Panc1 (cell line): ENCODE measurements at regions not wholly inside any gene's neighbourhood (a gene's known extent, or its start where the extent isn't known, plus 50 kb on each side); places are given as distances from the start of the nearest gene placed in this dataset.

Experiments
- ATAC-seq: fragments of 200-7000 bp; cut with Tn5 transposase; 2 replicates; pipeline ENCODE4 v1.9.1; 2020; ENCODE audit warnings: mild to moderate bottlenecking, moderate library complexity
- BruUV-seq: library from RNA; stranded (reverse); fragments of 400-500 nt; replicated peaks from 2 replicates; lab custom pipeline; 2021; lab: Mats Ljungman, UMichigan
- CTCF ChIA-PET: fragments of 300-600 bp; sonication (Branson Sonifier 250); formaldehyde crosslinking; loops from one replicate; lab custom pipeline; 2022; ENCODE audit warnings: antibody characterized with exemption; lab: Charles Lee
- POLR2A ChIA-PET: fragments of 300-600 bp; sonication (Branson Sonifier 250); formaldehyde crosslinking; loops from one replicate; lab custom pipeline; 2022; ENCODE audit warnings: antibody characterized with exemption; lab: Charles Lee
- DNase-seq: peaks from one replicate; pipeline ENCODE4 v3.0.0-alpha.2; 2010; ENCODE audit warnings: low read depth, low spot score
- H3K27ac ChIP-seq: 2 replicates; pipeline ENCODE4 v1.5.1; 2011; ENCODE audit warnings: mild to moderate bottlenecking, low read length, inconsistent platforms
- H3K27me3 ChIP-seq: fragments of 200-500 bp; sonication (Bioruptor generic); 2 replicates; pipeline ENCODE4 v1.6.0; 2014; ENCODE audit warnings: low read length, inconsistent platforms; ENCODE audit not compliant: control insufficient read depth, insufficient read depth
- H3K36me3 ChIP-seq: fragments of 200-500 bp; sonication (Bioruptor generic); 2 replicates; pipeline ENCODE4 v1.5.1; 2014; ENCODE audit warnings: inconsistent platforms, mild to moderate bottlenecking, low read length, moderate library complexity; ENCODE audit not compliant: control insufficient read depth, insufficient read depth
- H3K4me1 ChIP-seq: 2 replicates; pipeline ENCODE4 v1.5.1; 2011; ENCODE audit warnings: inconsistent platforms, mild to moderate bottlenecking, low read length, moderate library complexity; ENCODE audit not compliant: control insufficient read depth, insufficient read depth
- H3K4me3 ChIP-seq, 2 experiments: 2 replicates each; pipeline ENCODE4 v1.5.1; 2011 to 2012; ENCODE audit warnings: low read depth in 2 of 2, low read length in 2 of 2, mild to moderate bottlenecking in 2 of 2, inconsistent platforms in 1 of 2, moderate library complexity in 1 of 2
- H3K9me3 ChIP-seq: fragments of 200-500 bp; sonication (Bioruptor generic); 2 replicates; pipeline ENCODE4 v1.5.1; 2014; ENCODE audit warnings: low read depth, mild to moderate bottlenecking, inconsistent platforms, low read length, moderate library complexity; ENCODE audit not compliant: control insufficient read depth, insufficient read depth
- CTCF ChIP-seq: fragments of 450-650 bp; IDR thresholded peaks from 2 replicates; pipeline ENCODE4 v1.5.1; 2017; ENCODE audit warnings: mild to moderate bottlenecking
- POLR2AphosphoS5 ChIP-seq: IDR thresholded peaks from 2 replicates; pipeline ENCODE4 v1.6.1; 2012; ENCODE audit warnings: mild to moderate bottlenecking, low read depth, low read length, moderate library complexity
- REST ChIP-seq, 2 experiments: IDR thresholded peaks; 2 replicates each; pipeline ENCODE4 v1.6.1; 2011 to 2012; ENCODE audit warnings: low read depth in 2 of 2, control low read depth in 1 of 2, low read length in 1 of 2, mild to moderate bottlenecking in 1 of 2, moderate library complexity in 1 of 2; ENCODE audit not compliant: insufficient read depth in 1 of 2
- SIN3A ChIP-seq: IDR thresholded peaks from 2 replicates; pipeline ENCODE4 v1.6.1; 2012; ENCODE audit warnings: low read depth, mild to moderate bottlenecking, low read length, moderate library complexity, borderline replicate concordance; ENCODE audit not compliant: insufficient read depth
- TCF7L2 ChIP-seq: IDR thresholded peaks from 2 replicates; pipeline ENCODE4 v1.6.1; 2011; ENCODE audit warnings: mild to moderate bottlenecking, low read depth, low read length, inconsistent platforms
- in situ Hi-C: cut with HindIII; loops from 2 replicates; pipeline ENCODE4 v1.10.0; 2016; ENCODE audit warnings: low sequenced_read_pairs, low pct_unique_long_range_greater_than_20kb
- intact Hi-C: fragments of 100-400 bp; cut with micrococcal nuclease; formaldehyde crosslinking; loops from one replicate; pipeline ENCODE4 v1.10.0; 2022; ENCODE audit not compliant: unreplicated experiment

DNA sequence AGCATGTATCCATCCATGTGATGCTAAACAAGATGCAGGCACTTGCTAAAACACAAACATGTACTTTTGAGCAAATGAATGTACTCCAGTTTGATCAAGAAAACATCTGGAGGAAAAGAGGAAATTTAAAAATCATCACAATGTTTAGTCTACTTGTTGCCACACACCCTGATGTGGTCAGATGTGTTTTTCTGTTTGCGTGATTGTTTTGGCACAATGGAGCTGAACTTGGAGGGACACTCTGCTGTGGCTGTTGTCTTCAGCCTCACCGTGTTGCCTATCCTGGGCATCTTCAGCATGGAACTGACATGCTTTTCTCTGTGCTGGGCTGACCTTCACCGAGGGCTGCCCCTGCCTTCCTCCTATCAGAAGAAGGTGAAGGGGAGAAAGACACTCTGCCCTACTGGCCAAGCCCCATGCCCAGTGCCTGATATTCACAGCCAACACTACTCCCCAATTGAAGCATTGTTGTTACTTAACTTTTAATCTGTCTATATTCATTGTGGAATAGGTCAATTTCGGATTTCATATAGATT, 268.3 kb upstream of the IGFBP3 start:
- ChIA-PET POLR2A (no interaction called here), CTCF (no interaction called here)
- intact Hi-C loops (no loop called here), in situ Hi-C loops (no loop called here)
- DNase-seq (no peak), ATAC-seq (no peak)
- Histone ChIP-seq H3K27me3 (no peaks in the 10 kb centered on the region), H3K36me3 (no peaks in the 10 kb centered on the region), H3K27ac (no peak overlapping the region), H3K4me1 (no peaks in the 10 kb centered on the region), H3K9me3 (no peaks in the 10 kb centered on the region), H3K4me3 (no peak overlapping the region)
- TF ChIP-seq CTCF (no peak), TCF7L2 (no peak), SIN3A (no peak), REST (IDR thresholded peaks at IDR 0.05; ENCODE audit: insufficient read depth in 1 of 2, low read depth in 2 of 2, low read length in 1 of 2) (no peak), POLR2AphosphoS5 (no peak)
- no TSS peak for BruUV-seq

- no peak for ATAC-seq
- DNase-seq: no peak
- Histone ChIP-seq H3K4me1 (no peaks in the 10 kb centered on the region), H3K4me3 (no peak overlapping the region), H3K27ac (no peak overlapping the region), H3K36me3 (no peaks in the 10 kb centered on the region), H3K27me3 (no peaks in the 10 kb centered on the region), H3K9me3 (no peaks in the 10 kb centered on the region)
- in situ Hi-C loops (no loop called here), intact Hi-C loops (no loop called here)
- ChIA-PET CTCF (no interaction called here), POLR2A (no interaction called here)
- no TSS peak for BruUV-seq
- no peak for TF ChIP-seq POLR2AphosphoS5
- no peak for TF ChIP-seq REST (IDR thresholded peaks at IDR 0.05; ENCODE audit: insufficient read depth in 1 of 2, low read depth in 2 of 2, low read length in 1 of 2)
- TF ChIP-seq SIN3A: no peak
- TF ChIP-seq TCF7L2: no peak
- TF ChIP-seq CTCF: no peak
Measured at GRCh38 chr7:46186131-46186530, 265.1 kb upstream of the IGFBP3 start.
